ENCODE measurements at regions not wholly inside any gene's neighbourhood (a gene's known extent, or its start where the extent isn't known, plus 50 kb on each side); places are given as distances from the start of the nearest gene placed in this dataset.
A peak's percentile ranks its signal among the peaks of the same experiment; 100 is the strongest.

GRCh38 chr12:94020335-94020734 lies 128.0 kb upstream of the PLXNC1 start:
- no peak for DNase-seq (ENCODE audit: low spot score)
- intact Hi-C loops (cut with DNase I): no loop called here

DNA sequence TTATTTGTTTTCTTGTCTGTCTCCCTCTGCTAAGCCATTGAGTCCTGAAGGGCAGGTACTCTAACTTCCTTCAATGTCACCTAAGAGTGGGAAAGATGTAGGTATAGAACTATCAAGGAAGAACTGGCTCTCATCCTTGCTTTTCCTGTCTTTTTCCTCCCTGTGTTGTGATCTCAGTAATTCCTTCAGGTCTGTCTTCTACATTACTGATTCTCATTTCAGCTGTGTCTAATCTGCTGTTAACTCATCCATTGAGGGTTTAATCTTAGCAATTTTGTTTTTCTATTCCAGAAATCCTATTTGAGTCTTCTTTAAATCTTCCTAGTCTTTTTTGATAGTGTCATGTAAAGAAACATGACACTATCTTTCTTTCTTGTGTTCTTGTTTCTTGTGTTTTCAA lies 124.5 kb upstream of the PLXNC1 start:
- intact Hi-C loops (cut with DNase I): no loop called here
- no peak for DNase-seq (ENCODE audit: low spot score)

DNA sequence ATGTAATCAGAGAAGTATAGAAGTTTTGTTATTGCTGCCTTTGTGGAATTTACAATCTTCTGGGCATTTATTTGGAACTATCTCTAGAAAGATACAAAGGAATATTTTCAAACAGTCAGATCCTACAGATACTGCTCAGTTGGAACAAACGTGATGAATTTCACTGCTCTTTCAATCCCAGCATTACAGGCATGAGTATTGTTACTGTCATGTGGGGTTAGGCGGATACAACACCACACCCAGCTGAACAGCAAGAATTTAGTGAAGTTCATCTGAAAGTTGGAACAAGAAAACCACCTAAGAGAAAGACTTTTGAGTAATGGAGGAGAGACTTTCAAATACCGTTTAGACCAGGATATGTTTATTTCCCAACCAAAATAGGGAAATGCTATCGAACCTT lies 123.3 kb upstream of the PLXNC1 start:
- no peak for DNase-seq (ENCODE audit: low spot score)
- intact Hi-C loops (cut with DNase I): no loop called here

- DNase-seq (ENCODE audit: low spot score): no peak
- intact Hi-C loops (cut with DNase I): no loop called here
Measured at GRCh38 chr12:94025756-94026155, 122.6 kb upstream of the PLXNC1 start.

- intact Hi-C loops (cut with DNase I): no loop called here
Measured at GRCh38 chr12:94026596-94026995, 121.8 kb upstream of the PLXNC1 start.

DNA sequence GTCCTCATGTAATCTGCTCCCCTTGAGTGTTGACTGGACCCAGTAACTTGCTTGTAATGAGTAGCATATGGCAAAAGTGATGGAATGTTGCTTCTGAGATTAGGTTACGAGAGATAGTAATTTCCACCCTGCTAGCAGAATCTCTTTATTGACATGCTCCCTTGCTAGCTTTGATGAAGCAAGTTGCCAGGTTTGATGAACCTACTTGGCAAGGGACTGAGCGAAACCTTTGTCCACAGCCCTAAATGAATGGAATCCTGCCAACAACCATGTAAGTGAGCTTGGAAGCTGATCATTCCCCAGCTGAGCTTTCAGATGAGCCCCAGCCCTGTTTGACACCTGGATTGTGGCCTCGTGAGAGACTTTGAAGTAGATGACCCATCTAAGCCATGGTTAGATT lies 120.8 kb upstream of the PLXNC1 start:
- intact Hi-C loops (cut with DNase I): no loop called here
- no peak for DNase-seq (ENCODE audit: low spot score)

More at GRCh38 chr12:94026596-94026995, 121.8 kb upstream of the PLXNC1 start:
- no peak for DNase-seq (ENCODE audit: low spot score)

GRCh38 chr12:94031763-94032162 lies 116.6 kb upstream of the PLXNC1 start:
- DNase-seq (ENCODE audit: low spot score): no peak
- intact Hi-C loops (cut with DNase I): no loop called here

DNA sequence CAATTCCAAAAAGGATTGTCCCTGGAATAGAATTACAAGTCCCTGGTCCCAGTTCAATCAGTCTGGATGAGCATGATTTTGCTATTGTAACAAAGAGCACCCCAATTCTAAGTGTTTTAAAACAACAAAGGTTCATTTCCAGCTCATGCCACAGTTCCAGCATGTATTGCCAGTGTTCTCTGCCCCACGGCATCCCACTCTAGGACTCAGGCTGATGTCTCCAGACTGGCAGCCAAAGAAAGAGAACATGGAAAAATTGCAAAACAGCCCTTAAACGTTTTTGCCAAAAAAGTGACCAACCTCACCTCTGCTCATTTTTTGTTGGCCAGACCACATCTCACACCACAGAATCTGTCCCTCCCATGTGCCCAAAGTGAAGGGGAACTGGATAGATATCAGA lies 116.0 kb upstream of the PLXNC1 start:
- intact Hi-C loops (cut with DNase I): no loop called here
- DNase-seq (ENCODE audit: low spot score): no peak

GRCh38 chr12:94033101-94033500 lies 115.3 kb upstream of the PLXNC1 start:
- no peak for DNase-seq (ENCODE audit: low spot score)
- intact Hi-C loops (cut with DNase I): no loop called here

DNA sequence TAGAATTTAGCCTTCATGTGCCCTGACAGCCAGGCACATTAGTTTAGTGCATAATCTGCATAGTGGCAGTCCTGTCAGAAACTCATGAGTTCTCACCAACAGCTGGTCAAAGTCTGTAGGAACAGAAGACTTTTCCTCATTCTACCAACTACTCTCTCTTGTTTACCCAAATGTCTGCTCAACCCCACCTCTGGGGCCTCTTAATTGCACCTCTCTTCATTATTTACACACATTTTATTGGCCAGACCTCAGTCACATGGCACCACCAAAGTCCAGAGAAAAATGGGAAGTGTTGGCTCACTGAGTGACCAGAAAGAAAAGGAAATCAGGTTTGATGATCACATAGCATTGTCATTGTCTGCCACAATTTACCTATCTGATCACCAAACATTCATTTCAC lies 114.6 kb upstream of the PLXNC1 start:
- DNase-seq (ENCODE audit: low spot score): no peak
- intact Hi-C loops (cut with DNase I): no loop called here

DNA sequence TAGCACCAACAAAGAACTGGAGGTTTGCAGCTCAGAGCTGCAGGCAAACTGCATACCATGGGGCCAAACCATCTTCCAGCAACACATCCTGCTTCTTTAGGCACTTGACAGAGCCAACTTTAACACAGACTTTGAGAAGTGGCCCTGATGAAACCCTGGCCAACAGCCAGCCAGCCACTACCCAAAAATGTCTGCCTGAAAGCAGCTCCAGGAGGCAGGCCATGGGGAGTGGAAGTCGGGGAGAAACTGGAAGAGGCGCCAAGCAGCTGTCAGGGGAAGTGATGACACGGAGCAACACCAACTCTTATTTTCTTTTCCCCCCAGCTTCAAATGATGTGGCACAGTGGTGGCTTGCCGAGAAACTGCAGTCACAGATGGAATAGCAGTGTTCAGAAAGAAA lies 110.9 kb upstream of the PLXNC1 start:
- intact Hi-C loops (cut with DNase I): no loop called here

DNA sequence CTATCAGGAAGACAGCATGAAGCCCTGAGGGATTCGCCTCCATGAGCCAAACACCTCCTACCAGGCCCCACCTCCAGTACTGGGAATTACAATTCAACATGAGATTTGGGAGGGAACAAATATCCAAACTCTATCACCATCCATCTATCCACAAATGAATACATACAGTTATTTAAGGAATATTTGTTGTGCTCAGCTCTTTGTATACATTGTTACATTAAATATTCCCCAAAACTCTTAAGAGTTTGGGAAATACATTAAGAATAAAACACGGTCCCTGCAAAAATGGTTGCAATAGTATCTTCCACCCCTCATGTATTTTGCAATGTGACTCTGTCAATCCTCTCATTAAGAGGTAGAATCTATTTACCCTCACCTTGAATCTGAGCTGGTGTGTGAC lies 109.8 kb upstream of the PLXNC1 start:
- no peak for DNase-seq (ENCODE audit: low spot score)
- intact Hi-C loops (cut with DNase I): no loop called here

More for the DNA sequence above, 110.9 kb upstream of the PLXNC1 start:
- peak; percentile 85 for DNase-seq (ENCODE audit: low spot score)

- no peak for DNase-seq (ENCODE audit: low spot score)
- intact Hi-C loops (cut with DNase I): no loop called here
Measured at GRCh38 chr12:94039199-94039840, 109.1 kb upstream of the PLXNC1 start.

DNA sequence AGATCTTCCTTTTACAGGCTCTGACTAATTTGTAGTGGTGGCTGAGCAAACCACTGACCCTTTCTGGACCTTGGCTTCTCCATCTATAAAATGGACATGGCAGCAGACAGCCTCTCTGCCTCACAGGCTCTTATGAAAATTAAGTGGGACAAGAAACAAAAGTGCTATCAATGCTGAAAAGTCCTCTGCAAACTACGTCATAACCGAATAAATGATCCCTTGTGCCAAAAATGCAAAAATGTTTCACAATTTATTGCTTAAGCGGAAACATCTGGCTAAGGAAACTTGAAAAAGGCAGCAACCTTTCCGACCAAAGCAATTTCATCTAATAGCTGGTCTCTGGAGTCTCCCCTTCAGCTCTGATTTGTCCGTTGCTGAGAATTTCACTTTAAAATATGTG lies 108.5 kb upstream of the PLXNC1 start:
- no peak for DNase-seq (ENCODE audit: low spot score)
- intact Hi-C loops (cut with DNase I): no loop called here

- intact Hi-C loops (cut with DNase I): no loop called here
- DNase-seq (ENCODE audit: low spot score): no peak
Measured at GRCh38 chr12:94041850-94042249, 106.5 kb upstream of the PLXNC1 start.

- DNase-seq (ENCODE audit: low spot score): no peak
- intact Hi-C loops (cut with DNase I): no loop called here
Measured at GRCh38 chr12:94042321-94042720, 106.1 kb upstream of the PLXNC1 start.

- no peak for DNase-seq (ENCODE audit: low spot score)
- intact Hi-C loops (cut with DNase I): no loop called here
Measured at GRCh38 chr12:94046626-94047410, 101.6 kb upstream of the PLXNC1 start.

DNA sequence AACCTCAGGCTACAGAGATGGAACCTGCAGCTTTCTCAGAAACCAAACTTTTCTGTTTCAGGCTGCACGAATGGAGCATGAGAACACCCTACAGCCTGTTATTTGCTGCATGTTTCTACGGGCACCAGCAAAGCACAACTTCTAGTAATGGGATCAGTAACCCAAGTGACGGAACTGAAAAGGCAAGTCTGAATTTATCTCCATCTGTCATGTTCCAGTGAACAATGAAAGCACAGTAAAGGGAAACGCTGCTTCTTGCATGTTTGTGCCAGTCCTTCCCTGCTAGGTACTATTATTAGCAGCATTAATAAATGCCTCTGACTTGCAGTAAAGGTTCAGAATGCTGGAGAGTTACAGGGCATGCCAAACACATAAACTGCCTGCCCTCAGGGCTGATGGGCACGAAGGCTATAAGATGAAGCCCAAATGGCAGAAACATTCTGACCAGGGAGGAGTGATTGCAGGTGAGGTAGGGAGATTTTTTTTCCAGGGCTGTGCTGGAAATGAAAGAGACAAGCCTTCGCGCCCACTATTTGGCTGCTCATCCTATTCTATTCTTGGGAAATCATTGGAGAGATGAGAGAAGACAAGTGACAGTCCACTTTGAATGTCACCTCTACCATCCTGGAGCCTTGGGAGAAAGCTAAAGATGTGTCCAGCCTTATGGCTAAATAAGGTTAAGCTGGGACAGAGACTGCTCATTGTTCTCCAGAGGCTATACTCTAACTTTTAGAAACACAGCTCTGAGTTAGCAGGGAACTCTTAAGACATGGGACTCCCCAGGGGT lies 100.4 kb upstream of the PLXNC1 start:
- DNase-seq (ENCODE audit: low spot score): no peak
- intact Hi-C loops (cut with DNase I): no loop called here

- DNase-seq (ENCODE audit: low spot score): no peak
- intact Hi-C loops (cut with DNase I): no loop called here
Measured at GRCh38 chr12:94048757-94049156, 99.6 kb upstream of the PLXNC1 start.

DNA sequence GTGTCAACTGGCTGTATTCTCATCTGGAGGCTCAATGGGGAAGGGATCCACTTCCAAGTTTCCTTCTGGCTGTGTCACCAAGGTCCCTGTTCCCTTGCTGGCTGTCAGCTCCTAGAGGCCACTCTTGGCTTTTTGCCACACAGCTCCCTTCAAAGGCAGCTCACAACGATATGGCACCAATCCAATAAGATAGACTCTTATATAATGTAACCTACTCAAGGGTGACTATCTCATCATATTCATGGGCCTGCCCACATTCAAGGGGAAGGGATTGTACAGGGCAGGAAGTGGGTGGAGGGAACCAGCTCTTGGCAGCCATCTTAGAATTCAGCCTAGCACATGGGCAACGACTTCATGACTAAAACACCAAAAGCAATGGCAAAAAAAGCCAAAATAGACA lies 98.7 kb upstream of the PLXNC1 start:
- DNase-seq (ENCODE audit: low spot score): no peak
- intact Hi-C loops (cut with DNase I): no loop called here
